HUES48 (cell line): ENCODE measurements at regions not wholly inside any gene's neighbourhood (a gene's known extent, or its start where the extent isn't known, plus 50 kb on each side); places are given as distances from the start of the nearest gene placed in this dataset.

Source experiments
- H3K27ac ChIP-seq: one replicate; pipeline ENCODE4 v1.7.0; 2013; ENCODE audit warnings: low read depth, low read length, inconsistent platforms
- H3K27me3 ChIP-seq: 2 replicates; pipeline ENCODE4 v1.6.1; 2013; ENCODE audit warnings: mild to moderate bottlenecking, low read length; ENCODE audit not compliant: control insufficient read depth, insufficient read depth
- H3K36me3 ChIP-seq: 2 replicates; pipeline ENCODE4 v1.6.1; 2013; ENCODE audit warnings: low read length; ENCODE audit not compliant: control insufficient read depth, insufficient read depth
- H3K4me1 ChIP-seq: 2 replicates; pipeline ENCODE4 v1.6.1; 2013; ENCODE audit warnings: mild to moderate bottlenecking, low read length; ENCODE audit not compliant: control insufficient read depth, insufficient read depth
- H3K4me3 ChIP-seq: 2 replicates; pipeline ENCODE4 v1.5.1; 2013; ENCODE audit warnings: mild to moderate bottlenecking, low read depth, low read length
- H3K9ac ChIP-seq: 2 replicates; pipeline ENCODE4 v1.6.1; 2013; ENCODE audit warnings: mild to moderate bottlenecking, low read depth, low read length, moderate library complexity
- H3K9me3 ChIP-seq: 2 replicates; pipeline ENCODE4 v1.6.1; 2013; ENCODE audit warnings: low read length; ENCODE audit not compliant: control insufficient read depth, insufficient read depth

- no peak overlapping the region for H3K9ac ChIP-seq
- H3K27me3 ChIP-seq = no peaks in the 10 kb centered on the region
- no peak overlapping the region for H3K4me3 ChIP-seq
- H3K27ac ChIP-seq = no peak overlapping the region
- peaks cover 9% of the 10 kb centered on the region; the same call in 1 of the 2 replicates for H3K9me3 ChIP-seq
- no peaks in the 10 kb centered on the region for H3K36me3 ChIP-seq
- peaks cover 10% of the 10 kb centered on the region; the same call in 1 of the 2 replicates for H3K4me1 ChIP-seq
Measured at GRCh38 chr22:49549256-49550140, 278.2 kb downstream of the BRD1 start.

GRCh38 chr22:49548356-49549202 is 279.1 kb downstream of the BRD1 start:
- Histone ChIP-seq H3K9me3 (peaks cover 9% of the 10 kb centered on the region; the same call in 1 of the 2 replicates), H3K27ac (no peak overlapping the region), H3K4me1 (peaks cover 10% of the 10 kb centered on the region; the same call in 1 of the 2 replicates), H3K9ac (no peak overlapping the region), H3K27me3 (no peaks in the 10 kb centered on the region), H3K36me3 (no peaks in the 10 kb centered on the region), H3K4me3 (no peak overlapping the region)

- Histone ChIP-seq H3K4me3 (no peak overlapping the region), H3K27ac (no peak overlapping the region), H3K9me3 (peaks cover 9% of the 10 kb centered on the region; the same call in 1 of the 2 replicates), H3K27me3 (no peaks in the 10 kb centered on the region), H3K36me3 (no peaks in the 10 kb centered on the region), H3K4me1 (peaks cover 10% of the 10 kb centered on the region; the same call in 1 of the 2 replicates), H3K9ac (no peak overlapping the region)
Measured at GRCh38 chr22:49547751-49548239, 279.9 kb downstream of the BRD1 start.

- peaks cover 9% of the 10 kb centered on the region; the same call in 1 of the 2 replicates for H3K9me3 ChIP-seq
- H3K27ac ChIP-seq = no peak overlapping the region
- H3K4me3 ChIP-seq = no peak overlapping the region
- H3K4me1 ChIP-seq = peaks cover 8% of the 10 kb centered on the region; the same call in 1 of the 2 replicates
- no peaks in the 10 kb centered on the region for H3K27me3 ChIP-seq
- H3K9ac ChIP-seq = no peak overlapping the region
- H3K36me3 ChIP-seq = no peaks in the 10 kb centered on the region
Measured at GRCh38 chr22:49546811-49547585, 280.7 kb downstream of the BRD1 start.

GRCh38 chr22:49545606-49546005 is 282.1 kb downstream of the BRD1 start:
- Histone ChIP-seq H3K9me3 (peaks cover 3% of the 10 kb centered on the region; the same call in 1 of the 2 replicates), H3K27ac (no peak overlapping the region), H3K36me3 (no peaks in the 10 kb centered on the region), H3K4me1 (peaks cover 8% of the 10 kb centered on the region; the same call in 1 of the 2 replicates), H3K9ac (no peak overlapping the region), H3K4me3 (no peak overlapping the region), H3K27me3 (no peaks in the 10 kb centered on the region)

- Histone ChIP-seq H3K4me3 (no peak overlapping the region), H3K27ac (no peak overlapping the region), H3K27me3 (no peaks in the 10 kb centered on the region), H3K4me1 (peaks cover 8% of the 10 kb centered on the region; the same call in 1 of the 2 replicates), H3K9ac (no peak overlapping the region), H3K9me3 (no peaks in the 10 kb centered on the region), H3K36me3 (no peaks in the 10 kb centered on the region)
Measured at GRCh38 chr22:49544286-49544685, 283.4 kb downstream of the BRD1 start.

- peaks cover 8% of the 10 kb centered on the region; the same call in 1 of the 2 replicates for H3K4me1 ChIP-seq
- H3K4me3 ChIP-seq = no peak overlapping the region
- no peaks in the 10 kb centered on the region for H3K36me3 ChIP-seq
- H3K27ac ChIP-seq = no peak overlapping the region
- no peaks in the 10 kb centered on the region for H3K9me3 ChIP-seq
- no peak overlapping the region for H3K9ac ChIP-seq
- H3K27me3 ChIP-seq = no peaks in the 10 kb centered on the region
Measured at GRCh38 chr22:49543876-49544275, 283.8 kb downstream of the BRD1 start.

- H3K9ac ChIP-seq = no peak overlapping the region
- H3K36me3 ChIP-seq = no peaks in the 10 kb centered on the region
- H3K9me3 ChIP-seq = no peaks in the 10 kb centered on the region
- H3K4me1 ChIP-seq = peaks cover 6% of the 10 kb centered on the region
- H3K4me3 ChIP-seq = no peak overlapping the region
- no peaks in the 10 kb centered on the region for H3K27me3 ChIP-seq
- H3K27ac ChIP-seq = no peak overlapping the region
Measured at GRCh38 chr22:49541693-49542230, 285.9 kb downstream of the BRD1 start.

- H3K4me1 ChIP-seq = peaks cover 12% of the 10 kb centered on the region
- no peaks in the 10 kb centered on the region for H3K9me3 ChIP-seq
- H3K27me3 ChIP-seq = no peaks in the 10 kb centered on the region
- H3K4me3 ChIP-seq = no peak overlapping the region
- no peak overlapping the region for H3K9ac ChIP-seq
- no peak overlapping the region for H3K27ac ChIP-seq
- no peaks in the 10 kb centered on the region for H3K36me3 ChIP-seq
Measured at GRCh38 chr22:49540913-49541692, 286.6 kb downstream of the BRD1 start.
